ENCODE measurements at regions not wholly inside any gene's neighbourhood (a gene's known extent, or its start where the extent isn't known, plus 50 kb on each side); places are given as distances from the start of the nearest gene placed in this dataset.
"Not testable (repeated sequence)": the region's sequence is repeated elsewhere in the genome, so short reads cannot be mapped to it uniquely, and the experiment has no call there.

GRCh38 chr1:217040711-217041455 lies 317.7 kb upstream of the ESRRG start:
- H3K4me1 ChIP-seq (ENCODE audit: control insufficient read depth, insufficient read depth, low read length, poor library complexity, severe bottlenecking) = no peaks in the 10 kb centered on the region
- H3K4me3 ChIP-seq (ENCODE audit: extremely low read depth, insufficient read depth, low read length, poor library complexity, severe bottlenecking) = no peak overlapping the region
- no CpG with 5 or more reads among the region's 1 CpG for WGBS, 2 experiments (ENCODE audit: insufficient coverage in 2 of 2)
- no peak overlapping the region for H3K27ac ChIP-seq (ENCODE audit: low read depth, low read length, severe bottlenecking)
- H3K36me3 ChIP-seq (ENCODE audit: control insufficient read depth, insufficient read depth, low read length) = no peaks in the 10 kb centered on the region
- H3K9me3 ChIP-seq (ENCODE audit: control insufficient read depth, low read length) = peaks cover 12% of the 10 kb centered on the region

DNA sequence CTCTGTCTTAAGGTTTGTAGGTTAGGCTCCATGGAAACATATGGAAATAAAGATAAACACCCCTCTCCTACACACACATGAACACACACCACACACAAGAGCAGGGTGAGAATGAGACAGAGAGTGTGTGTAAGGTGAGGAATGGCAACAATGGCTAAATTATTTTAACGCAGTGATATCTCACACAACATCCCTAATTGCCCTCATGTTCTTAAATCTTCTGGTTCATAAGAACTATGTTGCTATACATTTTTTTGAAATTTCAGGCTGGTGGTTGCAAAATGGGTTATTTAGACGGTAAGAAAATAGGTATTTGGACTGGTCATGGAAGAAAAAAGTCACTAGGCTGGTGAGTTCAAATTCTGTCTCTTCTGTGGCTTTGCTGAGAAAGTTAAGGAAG lies 316.7 kb upstream of the ESRRG start:
- Histone ChIP-seq H3K4me1 (ENCODE audit: control insufficient read depth, insufficient read depth, low read length, poor library complexity, severe bottlenecking) (no peaks in the 10 kb centered on the region), H3K4me3 (ENCODE audit: extremely low read depth, insufficient read depth, low read length, poor library complexity, severe bottlenecking) (no peak overlapping the region), H3K9me3 (ENCODE audit: control insufficient read depth, low read length) (peaks cover 12% of the 10 kb centered on the region), H3K36me3 (ENCODE audit: control insufficient read depth, insufficient read depth, low read length) (no peaks in the 10 kb centered on the region), H3K27ac (ENCODE audit: low read depth, low read length, severe bottlenecking) (no peak overlapping the region)
- WGBS, 2 experiments (ENCODE audit: insufficient coverage in 2 of 2) = 100% methylated on average over 1 of the region's 2 CpGs; no CpG with 5 or more reads in 1 of the 2 experiments

DNA sequence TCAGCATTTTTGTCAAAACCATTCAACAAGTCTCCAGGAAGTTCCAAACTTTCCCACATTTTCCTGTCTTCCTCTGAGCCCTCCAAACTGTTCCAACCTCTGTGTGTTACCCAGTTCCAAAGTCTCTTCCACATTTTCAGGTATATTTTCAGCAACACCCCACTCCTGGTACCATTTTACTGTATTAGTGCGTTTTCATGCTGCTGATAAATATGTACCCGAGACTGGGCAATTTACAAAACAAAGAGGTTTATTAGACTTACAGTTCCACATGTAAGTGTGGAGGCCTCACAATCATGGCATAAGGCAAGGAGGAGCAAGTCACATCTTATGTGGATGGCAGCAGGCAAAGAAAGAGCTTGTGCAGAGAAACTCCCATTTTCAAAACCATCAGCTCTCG lies 315.9 kb upstream of the ESRRG start:
- H3K27ac ChIP-seq (ENCODE audit: low read depth, low read length, severe bottlenecking); H3K36me3 ChIP-seq (ENCODE audit: control insufficient read depth, insufficient read depth, low read length); H3K4me1 ChIP-seq (ENCODE audit: control insufficient read depth, insufficient read depth, low read length, poor library complexity, severe bottlenecking); H3K4me3 ChIP-seq (ENCODE audit: extremely low read depth, insufficient read depth, low read length, poor library complexity, severe bottlenecking): not testable (repeated sequence)
- H3K9me3 ChIP-seq (ENCODE audit: control insufficient read depth, low read length) = peaks cover 12% of the 10 kb centered on the region
- WGBS, 2 experiments (ENCODE audit: insufficient coverage in 2 of 2) = 86 to 100% methylated on average over 1 to 2 of the region's 3 CpGs

GRCh38 chr1:217036757-217037156 lies 313.5 kb upstream of the ESRRG start:
- WGBS, 2 experiments (ENCODE audit: insufficient coverage in 2 of 2) = 74 to 100% methylated on average over 1 to 3 of the region's 3 CpGs
- H3K4me1 ChIP-seq (ENCODE audit: control insufficient read depth, insufficient read depth, low read length, poor library complexity, severe bottlenecking) = no peaks in the 10 kb centered on the region
- no peaks in the 10 kb centered on the region for H3K36me3 ChIP-seq (ENCODE audit: control insufficient read depth, insufficient read depth, low read length)
- H3K4me3 ChIP-seq (ENCODE audit: extremely low read depth, insufficient read depth, low read length, poor library complexity, severe bottlenecking) = no peak overlapping the region
- H3K9me3 ChIP-seq (ENCODE audit: control insufficient read depth, low read length) = peaks cover 12% of the 10 kb centered on the region
- no peak overlapping the region for H3K27ac ChIP-seq (ENCODE audit: low read depth, low read length, severe bottlenecking)

GRCh38 chr1:217032715-217033367 lies 309.6 kb upstream of the ESRRG start:
- no peak overlapping the region for H3K4me3 ChIP-seq (ENCODE audit: extremely low read depth, insufficient read depth, low read length, poor library complexity, severe bottlenecking)
- no peak overlapping the region for H3K27ac ChIP-seq (ENCODE audit: low read depth, low read length, severe bottlenecking)
- no peaks in the 10 kb centered on the region for H3K4me1 ChIP-seq (ENCODE audit: control insufficient read depth, insufficient read depth, low read length, poor library complexity, severe bottlenecking)
- WGBS, 2 experiments (ENCODE audit: insufficient coverage in 2 of 2) = 100% methylated on average over 1 of the region's 4 CpGs; no CpG with 5 or more reads in 1 of the 2 experiments
- no peaks in the 10 kb centered on the region for H3K9me3 ChIP-seq (ENCODE audit: control insufficient read depth, low read length)
- no peaks in the 10 kb centered on the region for H3K36me3 ChIP-seq (ENCODE audit: control insufficient read depth, insufficient read depth, low read length)

DNA sequence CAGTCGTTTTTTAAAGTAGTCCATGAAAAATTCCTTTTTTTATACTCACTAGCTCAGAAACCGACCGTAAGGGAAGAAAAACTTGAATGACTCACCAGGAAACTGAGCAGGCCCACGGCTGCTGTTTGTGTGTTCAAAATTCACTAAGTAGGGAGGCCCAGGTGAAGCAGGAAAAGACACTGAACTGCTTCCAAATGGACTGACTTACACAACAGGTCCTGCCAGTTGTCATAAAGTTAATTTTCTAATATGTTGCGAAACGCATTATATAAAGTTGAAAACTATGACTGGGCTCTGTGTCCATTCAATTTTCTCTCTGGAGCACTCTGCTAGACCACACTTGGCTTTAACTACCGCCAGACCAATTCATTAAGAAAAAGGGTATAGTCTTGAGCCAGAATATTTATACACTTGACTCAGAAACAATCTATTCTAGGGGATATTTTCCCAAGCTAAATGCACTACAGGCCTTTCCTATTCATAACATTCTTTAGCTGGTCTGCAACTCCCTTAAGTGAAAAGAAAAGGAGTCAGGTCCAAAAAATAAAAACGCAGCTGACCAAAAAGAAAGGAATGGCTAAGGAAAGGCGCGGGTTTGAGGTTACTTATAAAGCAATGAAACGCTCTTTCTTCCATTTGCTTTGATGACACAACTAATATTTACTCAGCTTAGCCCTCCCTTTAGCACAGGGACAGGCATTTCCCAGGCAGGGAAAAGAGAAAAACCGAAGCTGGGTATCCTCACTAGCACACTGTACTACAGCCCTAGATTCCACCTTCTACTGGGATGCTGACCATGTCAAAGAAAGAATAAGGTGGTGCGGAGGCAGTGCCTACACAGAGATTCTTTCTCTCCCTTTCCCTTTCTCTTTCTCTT lies 306.3 kb upstream of the ESRRG start:
- Histone ChIP-seq H3K4me1 (ENCODE audit: control insufficient read depth, insufficient read depth, low read length, poor library complexity, severe bottlenecking) (no peaks in the 10 kb centered on the region), H3K36me3 (ENCODE audit: control insufficient read depth, insufficient read depth, low read length) (no peaks in the 10 kb centered on the region), H3K4me3 (ENCODE audit: extremely low read depth, insufficient read depth, low read length, poor library complexity, severe bottlenecking) (no peak overlapping the region), H3K27ac (ENCODE audit: low read depth, low read length, severe bottlenecking) (no peak overlapping the region), H3K9me3 (ENCODE audit: control insufficient read depth, low read length) (no peaks in the 10 kb centered on the region)
- WGBS, 2 experiments (ENCODE audit: insufficient coverage in 2 of 2) = 64 to 74% methylated on average over 3 to 4 of the region's 13 CpGs

- 76 to 88% methylated on average over 2 of the region's 4 CpGs for WGBS, 2 experiments (ENCODE audit: insufficient coverage in 2 of 2)
- H3K27ac ChIP-seq (ENCODE audit: low read depth, low read length, severe bottlenecking) = no peak overlapping the region
- no peaks in the 10 kb centered on the region for H3K4me1 ChIP-seq (ENCODE audit: control insufficient read depth, insufficient read depth, low read length, poor library complexity, severe bottlenecking)
- no peak overlapping the region for H3K4me3 ChIP-seq (ENCODE audit: extremely low read depth, insufficient read depth, low read length, poor library complexity, severe bottlenecking)
- H3K36me3 ChIP-seq (ENCODE audit: control insufficient read depth, insufficient read depth, low read length) = no peaks in the 10 kb centered on the region
- no peaks in the 10 kb centered on the region for H3K9me3 ChIP-seq (ENCODE audit: control insufficient read depth, low read length)
Measured at GRCh38 chr1:217027403-217028080, 304.3 kb upstream of the ESRRG start.

DNA sequence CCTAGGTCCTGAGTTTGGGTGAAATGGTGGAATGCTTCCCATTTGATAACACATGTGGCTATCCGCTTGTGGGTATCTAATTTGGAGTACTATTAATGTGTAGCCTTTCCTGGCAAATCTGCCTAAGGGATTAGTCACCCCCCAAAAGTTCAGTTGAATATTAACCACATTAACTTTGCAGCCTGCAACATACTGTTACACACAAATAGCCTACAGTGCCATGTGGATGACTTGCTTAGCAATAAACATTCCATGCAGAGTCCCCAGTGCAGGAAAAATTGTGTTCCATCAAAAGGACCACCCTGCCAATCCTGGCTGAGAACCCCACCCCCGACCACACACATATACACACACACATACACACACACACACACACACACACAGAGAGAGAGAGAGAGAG lies 303.3 kb upstream of the ESRRG start:
- no peaks in the 10 kb centered on the region for H3K36me3 ChIP-seq (ENCODE audit: control insufficient read depth, insufficient read depth, low read length)
- no peak overlapping the region for H3K4me3 ChIP-seq (ENCODE audit: extremely low read depth, insufficient read depth, low read length, poor library complexity, severe bottlenecking)
- H3K27ac ChIP-seq (ENCODE audit: low read depth, low read length, severe bottlenecking) = no peak overlapping the region
- no peaks in the 10 kb centered on the region for H3K4me1 ChIP-seq (ENCODE audit: control insufficient read depth, insufficient read depth, low read length, poor library complexity, severe bottlenecking)
- no CpG with 5 or more reads among the region's 2 CpGs for WGBS, 2 experiments (ENCODE audit: insufficient coverage in 2 of 2)
- H3K9me3 ChIP-seq (ENCODE audit: control insufficient read depth, low read length) = no peaks in the 10 kb centered on the region

GRCh38 chr1:217025381-217025780 lies 302.2 kb upstream of the ESRRG start:
- H3K36me3 ChIP-seq (ENCODE audit: control insufficient read depth, insufficient read depth, low read length) = no peaks in the 10 kb centered on the region
- H3K9me3 ChIP-seq (ENCODE audit: control insufficient read depth, low read length) = no peaks in the 10 kb centered on the region
- no peaks in the 10 kb centered on the region for H3K4me1 ChIP-seq (ENCODE audit: control insufficient read depth, insufficient read depth, low read length, poor library complexity, severe bottlenecking)
- H3K27ac ChIP-seq (ENCODE audit: low read depth, low read length, severe bottlenecking) = no peak overlapping the region
- no peak overlapping the region for H3K4me3 ChIP-seq (ENCODE audit: extremely low read depth, insufficient read depth, low read length, poor library complexity, severe bottlenecking)

DNA sequence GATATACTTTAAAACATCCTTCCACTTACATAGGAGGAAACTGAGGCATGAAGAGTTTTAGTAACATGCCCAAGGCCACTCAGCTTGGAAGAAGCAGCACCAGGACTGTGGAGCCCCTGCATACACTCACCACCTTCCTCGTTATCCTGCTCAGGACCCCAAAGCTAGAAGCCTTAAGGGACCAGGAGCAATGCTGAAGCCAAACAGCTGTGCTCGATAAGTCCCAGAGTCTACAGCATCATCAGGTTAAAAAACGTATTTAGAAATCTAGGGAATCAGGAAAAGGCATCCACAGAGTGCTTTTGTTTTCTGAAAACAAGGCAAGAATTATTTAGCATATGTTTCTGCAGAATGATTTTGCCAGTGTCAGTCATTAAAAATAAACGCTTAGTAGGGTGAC lies 301.7 kb upstream of the ESRRG start:
- Histone ChIP-seq H3K36me3 (ENCODE audit: control insufficient read depth, insufficient read depth, low read length) (no peaks in the 10 kb centered on the region), H3K27ac (ENCODE audit: low read depth, low read length, severe bottlenecking) (no peak overlapping the region), H3K4me3 (ENCODE audit: extremely low read depth, insufficient read depth, low read length, poor library complexity, severe bottlenecking) (no peak overlapping the region), H3K9me3 (ENCODE audit: control insufficient read depth, low read length) (no peaks in the 10 kb centered on the region), H3K4me1 (ENCODE audit: control insufficient read depth, insufficient read depth, low read length, poor library complexity, severe bottlenecking) (no peaks in the 10 kb centered on the region)
- WGBS, 2 experiments (ENCODE audit: insufficient coverage in 2 of 2) = 78 to 86% methylated on average over 2 to 3 of the region's 4 CpGs
